GM12878 (cell line): ENCODE measurements at regions not wholly inside any gene's neighbourhood (a gene's known extent, or its start where the extent isn't known, plus 50 kb on each side); places are given as distances from the start of the nearest gene placed in this dataset.

Source experiments
- ATAC-seq: fragments of 200-7000 bp; cut with Tn5 transposase; 3 replicates; pipeline ENCODE4 v1.9.1; 2020; ENCODE audit warnings: mild to moderate bottlenecking, moderate library complexity
- BruUV-seq: library from RNA; stranded (reverse); fragments of 400-500 nt; replicated peaks from 2 replicates; lab custom pipeline; 2021; lab: Mats Ljungman, UMichigan
- CTCF ChIA-PET: fragments of 300-600 bp; sonication (Branson Sonifier 250); formaldehyde crosslinking; extraction: SDS; loops from one replicate; lab custom pipeline; 2021; ENCODE audit warnings: inconsistent platforms; lab: Yijun Ruan, JAX
- POLR2A ChIA-PET: fragments of 350-600 bp; formaldehyde crosslinking; extraction: SDS; loops from one replicate; lab custom pipeline; 2021; ENCODE audit warnings: inconsistent platforms; lab: Charles Lee
- RAD21 ChIA-PET: fragments of 300-600 bp; sonication (Branson Sonifier 250); formaldehyde crosslinking; loops from one replicate; lab custom pipeline; 2023; ENCODE audit warnings: antibody characterized with exemption; ENCODE audit not compliant: unreplicated experiment; lab: Charles Lee
- SMC1A ChIA-PET: fragments of 300-600 bp; sonication (Branson Sonifier 250); formaldehyde crosslinking; loops from one replicate; lab custom pipeline; 2023; ENCODE audit not compliant: unreplicated experiment, uncharacterized antibody; lab: Charles Lee
- DNase-seq: peaks from one replicate; pipeline ENCODE4 v3.0.0-alpha.2; 2011; ENCODE audit warnings: low read depth, low spot score
- FAIRE-seq: peaks from 3 replicates; lab custom pipeline; 2011; peaks lifted over from hg19 to GRCh38; lab: Jason Lieb, UNC
- H2AFZ ChIP-seq: 2 replicates; pipeline ENCODE4 v1.6.0; 2011; ENCODE audit warnings: low read depth, low read length, control low read depth; ENCODE audit not compliant: control insufficient read depth
- H3K27ac ChIP-seq: 2 replicates; pipeline ENCODE4 v1.5.1; 2011; ENCODE audit warnings: control low read depth; ENCODE audit not compliant: control insufficient read depth, insufficient read depth
- H3K27me3 ChIP-seq, 2 experiments: replicated peaks in 1 of 2; 2 replicates each; pipeline versions ENCODE4 v1.6.0 to v1.6.1; 2011; ENCODE audit warnings: low read length in 1 of 2; ENCODE audit not compliant: control insufficient read depth in 2 of 2, insufficient read depth in 2 of 2
- H3K36me3 ChIP-seq, 2 experiments: 2 replicates each; pipeline ENCODE4 v1.5.1; 2011; ENCODE audit warnings: low read length in 1 of 2; ENCODE audit not compliant: control insufficient read depth in 2 of 2, insufficient read depth in 2 of 2
- H3K4me1 ChIP-seq: 2 replicates; pipeline ENCODE4 v1.6.1; 2011; ENCODE audit warnings: mild to moderate bottlenecking, low read length, moderate library complexity, mixed read lengths; ENCODE audit not compliant: control insufficient read depth, insufficient read depth
- H3K4me2 ChIP-seq: 2 replicates; pipeline ENCODE4 v1.6.0; 2011; ENCODE audit warnings: control low read depth; ENCODE audit not compliant: control insufficient read depth, insufficient read depth
- H3K4me3 ChIP-seq: fragments of 200-600 bp; sonication (generic); 2 replicates; pipeline ENCODE4 v1.5.1; 2016
- H3K79me2 ChIP-seq: 2 replicates; pipeline ENCODE4 v1.6.0; 2011; ENCODE audit warnings: low read length; ENCODE audit not compliant: control insufficient read depth, insufficient read depth
- H3K9ac ChIP-seq: 2 replicates; pipeline ENCODE4 v1.8.0; 2011; ENCODE audit warnings: low read length, control low read depth, mixed read lengths; ENCODE audit not compliant: control insufficient read depth, insufficient read depth
- H3K9me3 ChIP-seq: replicated peaks from 3 replicates; pipeline ENCODE4 v1.5.1; 2011; ENCODE audit warnings: mild to moderate bottlenecking, low read length; ENCODE audit not compliant: control insufficient read depth, insufficient read depth
- H4K20me1 ChIP-seq: 2 replicates; pipeline ENCODE4 v1.6.0; 2011; ENCODE audit not compliant: control insufficient read depth, insufficient read depth
- ATF7 ChIP-seq: fragments of 450-650 bp; IDR thresholded peaks from 2 replicates; pipeline ENCODE4 v1.6.1; 2016; ENCODE audit warnings: low read depth, mild to moderate bottlenecking
- BACH1 ChIP-seq: fragments of 450-650 bp; IDR thresholded peaks from 2 replicates; pipeline ENCODE4 v1.6.1; 2017; ENCODE audit warnings: mild to moderate bottlenecking, borderline replicate concordance
- BCL3 ChIP-seq: IDR thresholded peaks from 2 replicates; pipeline ENCODE4 v1.6.1; 2011; ENCODE audit warnings: borderline replicate concordance, low read depth, mild to moderate bottlenecking, moderate library complexity, low read length; ENCODE audit not compliant: insufficient read depth, poor library complexity, severe bottlenecking
- CEBPB ChIP-seq, 2 experiments: fragments of 150-350 bp in 1 of 2; IDR thresholded peaks; 2 replicates each; pipeline ENCODE4 v1.6.1; 2012 to 2014; ENCODE audit warnings: low read depth in 2 of 2, low read length in 2 of 2, borderline replicate concordance in 1 of 2, inconsistent platforms in 1 of 2
- CREB1 ChIP-seq: IDR thresholded peaks from 2 replicates; pipeline ENCODE4 v1.6.1; 2012; ENCODE audit warnings: low read depth, mild to moderate bottlenecking, inconsistent platforms
- KLF5 ChIP-seq: fragments of 450-650 bp; IDR thresholded peaks from 2 replicates; pipeline ENCODE4 v1.6.1; 2014; ENCODE audit warnings: mild to moderate bottlenecking; ENCODE audit not compliant: partially characterized antibody
- NR2C2 ChIP-seq: IDR thresholded peaks from 2 replicates; pipeline ENCODE4 v1.6.1; 2011; ENCODE audit warnings: borderline replicate concordance, low read depth; ENCODE audit not compliant: control insufficient read depth, insufficient read length
- PKNOX1 ChIP-seq: fragments of 450-650 bp; IDR thresholded peaks from 2 replicates; pipeline ENCODE4 v1.6.1; 2016; ENCODE audit warnings: mild to moderate bottlenecking
- RCOR1 ChIP-seq: conservative IDR thresholded peaks from 2 replicates; pipeline ENCODE4 v1.6.1; 2012; ENCODE audit warnings: low read depth, low read length, improper control_type of control experiment
- ZBTB4 ChIP-seq: fragments of 450-650 bp; formaldehyde crosslinking; IDR thresholded peaks from 2 replicates; pipeline ENCODE4 v1.4.0; 2022; ENCODE audit warnings: mild to moderate bottlenecking, moderate library complexity
- ZNF207 ChIP-seq: fragments of 450-650 bp; IDR thresholded peaks from 2 replicates; pipeline ENCODE4 v1.6.1; 2014; ENCODE audit warnings: antibody characterized with exemption, mild to moderate bottlenecking, borderline replicate concordance
- ZNF274 ChIP-seq: IDR thresholded peaks from one replicate; pipeline ENCODE4 v1.8.0; 2011; ENCODE audit not compliant: insufficient read length, insufficient read depth
- WGBS: methylation state at CpG from one replicate; pipeline ENCODE4 v1.1.6; 2016; ENCODE audit warnings: low lambda C conversion rate; ENCODE audit not compliant: insufficient replicate concordance, insufficient coverage; ENCODE audit errors: missing lambda C conversion rate; 5-methylcytosine and 5-hydroxymethylcytosine counted together
- in situ Hi-C: fragments of 300-500 bp; cut with MboI; formaldehyde crosslinking; loops from 9 replicates; pipeline ENCODE4 v1.14.3; 2018; ENCODE audit warnings: mixed read lengths
- intact Hi-C: fragments of 100-400 bp; cut with micrococcal nuclease; formaldehyde crosslinking; loops from one replicate; pipeline ENCODE4 v1.14.2; 2022; ENCODE audit not compliant: unreplicated experiment

DNA sequence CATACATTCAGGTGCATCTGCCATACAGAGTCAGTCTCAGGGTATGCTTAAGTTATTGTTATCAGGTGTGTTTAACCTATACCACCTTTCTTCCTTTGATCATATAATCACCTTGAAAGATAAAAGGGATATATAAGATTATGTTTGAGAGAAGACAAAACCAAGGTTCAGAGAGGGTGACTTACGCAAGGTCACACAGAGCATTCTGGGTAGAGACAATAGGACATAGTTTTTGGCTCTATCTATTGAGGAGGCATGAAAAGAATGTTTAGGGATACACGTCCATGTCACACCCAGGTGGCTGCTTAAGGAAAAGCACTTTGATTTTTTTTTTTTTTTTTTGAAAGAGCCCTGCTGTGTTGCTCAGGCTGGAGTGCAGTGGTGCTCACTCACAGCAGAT lies 327.1 kb upstream of the RPS6KA3 start:
- no TSS peak for BruUV-seq
- intact Hi-C loops: no loop called here
- Histone ChIP-seq H3K9ac (no peak overlapping the region), H4K20me1 (no peaks in the 10 kb centered on the region), H3K27me3 (no peaks in the 10 kb centered on the region), H3K4me2 (no peak overlapping the region), H3K9me3 (no peaks in the 10 kb centered on the region), H3K36me3 (no peaks in the 10 kb centered on the region), H2AFZ (no peak overlapping the region), H3K27ac (no peak overlapping the region), H3K4me3 (no peak overlapping the region), H3K4me1 (no peaks in the 10 kb centered on the region), H3K79me2 (no peaks in the 10 kb centered on the region)
- FAIRE-seq (no peak), ATAC-seq (no peak), DNase-seq (no peak)
- RAD21 ChIA-PET: no interaction called here
- no peak for TF ChIP-seq PKNOX1
- no peak for TF ChIP-seq BACH1
- TF ChIP-seq ZNF274: no peak
- POLR2A ChIA-PET: no interaction called here
- CTCF ChIA-PET: no interaction called here
- SMC1A ChIA-PET: no interaction called here
- 52% methylated on average over 2 of the region's 2 CpGs for WGBS
- in situ Hi-C loops: no loop called here

- SMC1A ChIA-PET: no interaction called here
- RAD21 ChIA-PET: no interaction called here
- in situ Hi-C loops: no loop called here
- Histone ChIP-seq H4K20me1 (no peaks in the 10 kb centered on the region), H3K9ac (no peak overlapping the region), H3K27me3 (no peaks in the 10 kb centered on the region), H3K27ac (no peak overlapping the region), H3K4me2 (no peak overlapping the region), H3K4me1 (no peaks in the 10 kb centered on the region), H3K4me3 (no peak overlapping the region), H3K36me3 (no peaks in the 10 kb centered on the region), H3K79me2 (no peaks in the 10 kb centered on the region), H3K9me3 (no peaks in the 10 kb centered on the region), H2AFZ (no peak overlapping the region)
- FAIRE-seq (no peak), DNase-seq (no peak), ATAC-seq (no peak)
- CTCF ChIA-PET: no interaction called here
- POLR2A ChIA-PET: no interaction called here
- no peak for TF ChIP-seq BCL3
- TF ChIP-seq CEBPB (IDR thresholded peaks at IDR 0.05; ENCODE audit: borderline replicate concordance in 1 of 2, low read depth in 2 of 2, low read length in 2 of 2): no peak
- TF ChIP-seq CREB1: no peak
- TF ChIP-seq ATF7: no peak
- TF ChIP-seq ZNF207: no peak
- TF ChIP-seq NR2C2: no peak
- no peak for TF ChIP-seq KLF5
- TF ChIP-seq ZBTB4 (CRISPR knock-in tag): no peak
- no peak for TF ChIP-seq RCOR1
- intact Hi-C loops: no loop called here
- BruUV-seq: no TSS peak
- WGBS: 0% methylated on average over 2 of the region's 2 CpGs
These were observed 326.7 kb upstream of the RPS6KA3 start for GRCh38 chrX:20593402-20593801.
